ENCODE measurements at regions not wholly inside any gene's neighbourhood (a gene's known extent, or its start where the extent isn't known, plus 50 kb on each side); places are given as distances from the start of the nearest gene placed in this dataset.

DNA sequence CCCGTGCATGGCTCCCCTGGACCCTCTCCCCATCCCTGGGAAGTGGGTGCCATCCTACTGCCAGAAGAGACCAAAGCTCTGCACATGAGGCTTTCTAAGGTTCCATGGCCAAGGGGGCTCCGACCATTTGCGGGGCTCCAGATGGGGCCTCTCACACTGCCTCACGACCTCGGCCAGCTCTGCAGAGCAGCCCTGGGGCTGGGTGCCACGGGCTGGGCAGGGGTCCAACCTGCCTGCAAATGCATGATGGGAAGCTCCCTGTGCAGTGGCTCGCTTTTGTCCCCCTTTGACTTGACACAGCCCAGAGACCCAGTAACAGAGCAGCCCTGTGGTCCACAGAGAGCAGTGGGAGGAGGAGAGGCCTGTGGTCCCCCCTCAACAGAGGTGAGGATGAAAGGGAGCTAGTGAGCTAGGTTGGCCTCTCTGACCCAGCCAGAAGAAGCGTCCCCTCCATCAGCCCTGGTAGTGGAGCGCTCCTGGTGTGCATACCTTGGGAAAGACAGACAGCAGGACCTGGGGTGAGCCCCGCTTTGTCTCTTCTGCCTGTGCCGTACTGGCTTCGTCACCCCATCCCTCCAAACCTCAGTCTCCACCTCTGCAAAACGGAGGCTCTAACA is 174.1 kb downstream of the DDX1 start:
- 0 out of 2 replicates have a peak, but pooled peaks cover 5% of the 10 kb centered on the region for H3K27me3 ChIP-seq (ENCODE audit: low read depth, low read length)
- TF ChIP-seq EZH2phosphoT487 (IDR thresholded peaks at IDR 0.05; ENCODE audit: low read depth): no peak
- TF ChIP-seq, protein P1, sequence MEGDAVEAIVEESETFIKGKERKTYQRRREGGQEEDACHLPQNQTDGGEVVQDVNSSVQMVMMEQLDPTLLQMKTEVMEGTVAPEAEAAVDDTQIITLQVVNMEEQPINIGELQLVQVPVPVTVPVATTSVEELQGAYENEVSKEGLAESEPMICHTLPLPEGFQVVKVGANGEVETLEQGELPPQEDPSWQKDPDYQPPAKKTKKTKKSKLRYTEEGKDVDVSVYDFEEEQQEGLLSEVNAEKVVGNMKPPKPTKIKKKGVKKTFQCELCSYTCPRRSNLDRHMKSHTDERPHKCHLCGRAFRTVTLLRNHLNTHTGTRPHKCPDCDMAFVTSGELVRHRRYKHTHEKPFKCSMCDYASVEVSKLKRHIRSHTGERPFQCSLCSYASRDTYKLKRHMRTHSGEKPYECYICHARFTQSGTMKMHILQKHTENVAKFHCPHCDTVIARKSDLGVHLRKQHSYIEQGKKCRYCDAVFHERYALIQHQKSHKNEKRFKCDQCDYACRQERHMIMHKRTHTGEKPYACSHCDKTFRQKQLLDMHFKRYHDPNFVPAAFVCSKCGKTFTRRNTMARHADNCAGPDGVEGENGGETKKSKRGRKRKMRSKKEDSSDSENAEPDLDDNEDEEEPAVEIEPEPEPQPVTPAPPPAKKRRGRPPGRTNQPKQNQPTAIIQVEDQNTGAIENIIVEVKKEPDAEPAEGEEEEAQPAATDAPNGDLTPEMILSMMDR (IDR thresholded peaks at IDR 0.05; ENCODE audit: low read depth, low read length): no peak
- no peak overlapping the region for H3K4me2 ChIP-seq (ENCODE audit: low read length)
- no peak overlapping the region for H3K27ac ChIP-seq (ENCODE audit: low read length)
- H3K79me2 ChIP-seq (ENCODE audit: low read length): no peaks in the 10 kb centered on the region
- no peaks in the 10 kb centered on the region for H4K20me1 ChIP-seq (ENCODE audit: insufficient read depth, low read length)
- H2AFZ ChIP-seq (ENCODE audit: low read depth, low read length): no peak overlapping the region
- no peak overlapping the region for H3K4me3 ChIP-seq (ENCODE audit: low read length)
- no peak overlapping the region for H3K9ac ChIP-seq (ENCODE audit: low read length)
- H3K36me3 ChIP-seq (replicated peaks; ENCODE audit: low read depth, low read length): no peaks in the 10 kb centered on the region
- no peaks in the 10 kb centered on the region for H3K4me1 ChIP-seq (ENCODE audit: low read length)
- no peaks in the 10 kb centered on the region for H3K9me3 ChIP-seq (ENCODE audit: insufficient read depth, low read length)

DNA sequence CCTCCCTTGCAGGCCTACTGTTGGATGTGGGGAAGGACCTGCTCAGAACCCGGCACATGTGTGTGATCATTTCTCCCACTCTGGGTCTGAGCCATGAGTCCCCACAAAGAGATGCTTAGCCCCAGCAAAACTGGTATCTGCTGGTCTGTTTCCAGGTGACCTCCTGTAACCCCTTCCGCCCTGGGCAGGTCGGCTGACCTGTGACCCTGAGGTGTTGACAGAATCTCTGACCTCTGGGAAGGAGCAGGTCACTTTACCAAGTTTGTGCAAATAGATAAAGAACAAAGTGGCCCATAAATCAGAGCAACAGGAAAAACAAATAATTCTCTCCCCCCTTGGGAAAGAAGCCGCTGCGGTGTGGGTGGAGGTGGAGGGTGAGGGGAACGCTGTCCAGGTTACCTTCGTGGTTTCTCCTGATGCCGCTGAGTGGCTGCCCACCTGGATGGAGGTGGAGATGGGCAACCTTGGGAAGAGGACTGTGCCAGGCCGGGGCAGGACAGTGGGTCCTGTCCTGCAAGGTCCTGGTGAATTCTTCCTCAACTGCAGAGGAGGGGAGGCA is 174.0 kb upstream of the MYCN start:
- no peak overlapping the region for H3K4me3 ChIP-seq (ENCODE audit: low read length)
- no peak overlapping the region for H2AFZ ChIP-seq (ENCODE audit: low read depth, low read length)
- H3K27me3 ChIP-seq (ENCODE audit: low read depth, low read length): no peaks in the 10 kb centered on the region
- H3K36me3 ChIP-seq (replicated peaks; ENCODE audit: low read depth, low read length): no peaks in the 10 kb centered on the region
- no peaks in the 10 kb centered on the region for H4K20me1 ChIP-seq (ENCODE audit: insufficient read depth, low read length)
- no peaks in the 10 kb centered on the region for H3K9me3 ChIP-seq (ENCODE audit: insufficient read depth, low read length)
- no peak overlapping the region for H3K9ac ChIP-seq (ENCODE audit: low read length)
- no peaks in the 10 kb centered on the region for H3K4me1 ChIP-seq (ENCODE audit: low read length)
- TF ChIP-seq EZH2phosphoT487 (IDR thresholded peaks at IDR 0.05; ENCODE audit: low read depth): no peak
- TF ChIP-seq, protein P1 (IDR thresholded peaks at IDR 0.05; ENCODE audit: low read depth, low read length): no peak
- no peak overlapping the region for H3K27ac ChIP-seq (ENCODE audit: low read length)
- no peak overlapping the region for H3K4me2 ChIP-seq (ENCODE audit: low read length)
- no peaks in the 10 kb centered on the region for H3K79me2 ChIP-seq (ENCODE audit: low read length)

DNA sequence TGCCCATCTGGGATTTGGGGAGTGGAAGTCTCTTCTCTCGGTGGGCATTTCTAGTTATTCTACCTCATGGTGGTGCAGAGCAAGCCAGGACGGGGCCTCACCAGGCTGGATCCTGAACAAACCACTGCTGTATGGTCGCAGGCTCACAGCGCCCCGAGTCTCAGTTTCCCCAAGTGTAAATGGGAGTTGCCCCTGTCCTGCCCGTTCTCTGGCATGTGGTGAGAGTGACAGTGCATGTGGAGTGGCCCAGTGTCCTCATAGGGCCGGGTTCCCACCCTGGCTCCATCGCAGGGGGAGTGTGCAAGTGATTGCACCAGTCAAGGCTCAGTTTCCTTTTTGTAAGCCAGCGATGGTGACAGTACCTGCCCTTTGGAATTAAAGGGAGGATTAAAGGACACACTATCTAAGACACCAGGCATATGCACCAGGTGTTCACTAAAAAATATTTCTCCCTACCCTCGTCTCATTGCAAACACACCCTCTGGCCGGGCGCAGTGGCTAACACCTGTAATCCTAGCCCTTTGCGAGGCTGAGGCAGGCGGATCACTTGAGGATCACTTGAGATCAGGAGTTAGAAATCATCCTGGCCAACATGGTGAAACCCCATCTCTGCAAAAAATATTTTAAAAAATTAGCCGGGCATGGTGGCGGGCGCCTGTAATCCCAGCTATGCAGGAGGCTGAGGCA is 173.3 kb upstream of the MYCN start:
- no peak for TF ChIP-seq EZH2phosphoT487 (IDR thresholded peaks at IDR 0.05; ENCODE audit: low read depth)
- TF ChIP-seq, protein P1 (IDR thresholded peaks at IDR 0.05; ENCODE audit: low read depth, low read length): no peak
- no peaks in the 10 kb centered on the region for H3K27me3 ChIP-seq (ENCODE audit: low read depth, low read length)
- H3K27ac ChIP-seq (ENCODE audit: low read length): no peak overlapping the region
- no peak overlapping the region for H3K4me2 ChIP-seq (ENCODE audit: low read length)
- H3K9ac ChIP-seq (ENCODE audit: low read length): no peak overlapping the region
- no peaks in the 10 kb centered on the region for H3K9me3 ChIP-seq (ENCODE audit: insufficient read depth, low read length)
- no peak overlapping the region for H2AFZ ChIP-seq (ENCODE audit: low read depth, low read length)
- no peak overlapping the region for H3K4me3 ChIP-seq (ENCODE audit: low read length)
- H3K36me3 ChIP-seq (replicated peaks; ENCODE audit: low read depth, low read length): no peaks in the 10 kb centered on the region
- no peaks in the 10 kb centered on the region for H3K79me2 ChIP-seq (ENCODE audit: low read length)
- H4K20me1 ChIP-seq (ENCODE audit: insufficient read depth, low read length): no peaks in the 10 kb centered on the region
- H3K4me1 ChIP-seq (ENCODE audit: low read length): no peaks in the 10 kb centered on the region

GRCh38 chr2:15767679-15768078 is 172.7 kb upstream of the MYCN start:
- Histone ChIP-seq H3K4me1 (ENCODE audit: low read length) (no peaks in the 10 kb centered on the region), H3K79me2 (ENCODE audit: low read length) (no peaks in the 10 kb centered on the region), H3K4me3 (ENCODE audit: low read length) (no peak overlapping the region), H4K20me1 (ENCODE audit: insufficient read depth, low read length) (no peaks in the 10 kb centered on the region), H3K4me2 (ENCODE audit: low read length) (no peak overlapping the region), H3K27ac (ENCODE audit: low read length) (no peak overlapping the region), H2AFZ (ENCODE audit: low read depth, low read length) (no peak overlapping the region), H3K9me3 (ENCODE audit: insufficient read depth, low read length) (no peaks in the 10 kb centered on the region), H3K36me3 (replicated peaks; ENCODE audit: low read depth, low read length) (no peaks in the 10 kb centered on the region), H3K9ac (ENCODE audit: low read length) (no peak overlapping the region), H3K27me3 (ENCODE audit: low read depth, low read length) (no peaks in the 10 kb centered on the region)
- TF ChIP-seq EZH2phosphoT487 (IDR thresholded peaks at IDR 0.05; ENCODE audit: low read depth): no peak
- TF ChIP-seq, protein P1 (IDR thresholded peaks at IDR 0.05; ENCODE audit: low read depth, low read length): no peak

Data from OCI-LY3 (cell line).